ENCODE measurements at regions not wholly inside any gene's neighbourhood (a gene's known extent, or its start where the extent isn't known, plus 50 kb on each side); places are given as distances from the start of the nearest gene placed in this dataset.

DNA sequence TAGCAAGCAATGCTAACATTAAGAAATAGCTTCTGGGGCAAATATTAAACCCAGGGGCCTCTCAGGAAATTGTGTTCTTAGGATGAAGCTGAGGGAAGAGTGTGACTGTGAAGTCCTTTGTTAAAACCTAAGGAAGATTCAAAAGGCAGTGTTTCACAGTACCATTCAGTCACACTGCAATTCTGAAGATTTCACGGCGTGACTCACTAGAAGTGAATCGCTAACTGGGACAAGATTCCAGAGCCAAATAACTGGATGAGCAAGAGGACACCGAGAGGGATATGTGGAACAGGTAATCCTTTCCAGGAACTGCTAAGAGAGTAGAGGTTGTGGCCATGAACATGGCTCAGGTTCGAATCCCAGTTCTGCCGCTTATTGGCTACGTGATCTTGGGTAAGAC lies 61.8 kb upstream of the SMAD3 start:
- H3K36me3 Mint-ChIP-seq (ENCODE audit: insufficient read depth in 1 of 3, low read depth in 3 of 3): no peaks in the 10 kb centered on the region
- WGBS (ENCODE audit: extremely low coverage, insufficient read length, low lambda C conversion rate): no CpG with 5 or more reads among the region's 7 CpGs
- H2AK5ac ChIP-seq (ENCODE audit: insufficient read length, low read length): no peak overlapping the region
- H2BK120ac ChIP-seq (ENCODE audit: low read depth, low read length, poor library complexity, severe bottlenecking): no peak overlapping the region
- no peak overlapping the region for H3K9ac ChIP-seq (ENCODE audit: extremely low read depth, insufficient read length, low read length)
- H4K8ac ChIP-seq (replicated peaks; ENCODE audit: insufficient read length, low read depth, low read length): no peak overlapping the region
- H3K56ac ChIP-seq (ENCODE audit: insufficient read length, low read depth, low read length): no peak overlapping the region
- no peak overlapping the region for H3K14ac ChIP-seq (ENCODE audit: insufficient read depth, low read length)
- H2AFZ ChIP-seq (ENCODE audit: low read length): no peak overlapping the region
- H3K79me2 ChIP-seq (ENCODE audit: insufficient read depth, low read length): no peaks in the 10 kb centered on the region
- H2BK15ac ChIP-seq (ENCODE audit: low read depth, low read length): no peak overlapping the region
- no peak overlapping the region for H3K4ac ChIP-seq (ENCODE audit: low read depth, low read length)
- no peaks in the 10 kb centered on the region for H3K23me2 ChIP-seq (ENCODE audit: insufficient read length, low read depth, low read length, poor library complexity, severe bottlenecking)
- no peak overlapping the region for H3K4me3 Mint-ChIP-seq
- H2BK5ac ChIP-seq (ENCODE audit: insufficient read length, low read length): no peak overlapping the region
- no peak overlapping the region for H3K4me2 ChIP-seq (ENCODE audit: insufficient read depth, insufficient read length, low read length)
- no peak overlapping the region for H4K91ac ChIP-seq (ENCODE audit: insufficient read length, low read depth, low read length)
- no peaks in the 10 kb centered on the region for H3K79me1 ChIP-seq (ENCODE audit: insufficient read depth, low read depth, low read length, poor library complexity, severe bottlenecking)
- peaks cover 2% of the 10 kb centered on the region; the same call in 1 of the 2 replicates for H3K27me3 Mint-ChIP-seq (ENCODE audit: low read depth)
- H4K20me1 ChIP-seq (ENCODE audit: control insufficient read depth, insufficient read depth, insufficient read length): no peaks in the 10 kb centered on the region
- H3K27ac Mint-ChIP-seq: no peak overlapping the region
- no peaks in the 10 kb centered on the region for H3K27me3 ChIP-seq (ENCODE audit: insufficient read depth, low read length)
- H3K27ac ChIP-seq (ENCODE audit: insufficient read length, low read depth, low read length): no peak overlapping the region
- H3T11ph ChIP-seq (ENCODE audit: low read length): no peak overlapping the region
- H3K4me1 ChIP-seq (ENCODE audit: insufficient read depth, low read length): no peaks in the 10 kb centered on the region
- no peak for DNase-seq
- no peak overlapping the region for H3K18ac ChIP-seq (ENCODE audit: insufficient read length, low read depth, low read length)
- TF ChIP-seq, protein P1, sequence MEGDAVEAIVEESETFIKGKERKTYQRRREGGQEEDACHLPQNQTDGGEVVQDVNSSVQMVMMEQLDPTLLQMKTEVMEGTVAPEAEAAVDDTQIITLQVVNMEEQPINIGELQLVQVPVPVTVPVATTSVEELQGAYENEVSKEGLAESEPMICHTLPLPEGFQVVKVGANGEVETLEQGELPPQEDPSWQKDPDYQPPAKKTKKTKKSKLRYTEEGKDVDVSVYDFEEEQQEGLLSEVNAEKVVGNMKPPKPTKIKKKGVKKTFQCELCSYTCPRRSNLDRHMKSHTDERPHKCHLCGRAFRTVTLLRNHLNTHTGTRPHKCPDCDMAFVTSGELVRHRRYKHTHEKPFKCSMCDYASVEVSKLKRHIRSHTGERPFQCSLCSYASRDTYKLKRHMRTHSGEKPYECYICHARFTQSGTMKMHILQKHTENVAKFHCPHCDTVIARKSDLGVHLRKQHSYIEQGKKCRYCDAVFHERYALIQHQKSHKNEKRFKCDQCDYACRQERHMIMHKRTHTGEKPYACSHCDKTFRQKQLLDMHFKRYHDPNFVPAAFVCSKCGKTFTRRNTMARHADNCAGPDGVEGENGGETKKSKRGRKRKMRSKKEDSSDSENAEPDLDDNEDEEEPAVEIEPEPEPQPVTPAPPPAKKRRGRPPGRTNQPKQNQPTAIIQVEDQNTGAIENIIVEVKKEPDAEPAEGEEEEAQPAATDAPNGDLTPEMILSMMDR (conservative IDR thresholded peaks at IDR 0.05): no peak
- no peaks in the 10 kb centered on the region for H3K9me3 ChIP-seq (ENCODE audit: control insufficient read depth, low read depth, low read length)
- no peaks in the 10 kb centered on the region for H3K9me3 Mint-ChIP-seq
- peaks cover 9 to 10% of the 10 kb centered on the region in 2 experiments for H3K4me1 Mint-ChIP-seq
- H2BK20ac ChIP-seq (ENCODE audit: low read depth, low read length, poor library complexity, severe bottlenecking): no peak overlapping the region
- H4K5ac ChIP-seq (ENCODE audit: insufficient read length, low read depth, low read length): no peak overlapping the region
- H2BK12ac ChIP-seq (ENCODE audit: insufficient read length, low read depth, low read length): no peak overlapping the region
- no peak overlapping the region for H3K23ac ChIP-seq (ENCODE audit: insufficient read length, low read depth, low read length)

Measured in H9 (cell line).